Gastrocnemius medialis (tissue), 4 donors: ENCODE measurements at regions not wholly inside any gene's neighbourhood (a gene's known extent, or its start where the extent isn't known, plus 50 kb on each side); places are given as distances from the start of the nearest gene placed in this dataset.
"Not testable (repeated sequence)": the region's sequence is repeated elsewhere in the genome, so short reads cannot be mapped to it uniquely, and the experiment has no call there.

Experiments
- ATAC-seq, 2 donors: fragments of 150-250 bp; one replicate each; pipeline ENCODE4 v1.9.1; 2016
- DNase-seq, 2 donors: peaks; one replicate each; pipeline ENCODE4 v3.0.0-alpha.2; 2019
- H3K27ac ChIP-seq, 4 donors: fragments of 200-600 bp; sonication (generic); 1 replicate in 1 of 4; 2 replicates in 3 of 4; pipeline ENCODE4 v1.5.1; 2016 to 2018; ENCODE audit warnings: mild to moderate bottlenecking in 2 of 4, moderate library complexity in 1 of 4
- H3K27me3 ChIP-seq, 3 donors: fragments of 200-600 bp; sonication (generic) in 2 of 3; 1 replicate in 1 of 3; 2 replicates in 2 of 3; pipeline versions ENCODE4 v1.5.1 to v1.6.0; 2016 to 2019; ENCODE audit warnings: mild to moderate bottlenecking in 1 of 3, moderate library complexity in 1 of 3
- H3K36me3 ChIP-seq, 2 donors: fragments of 200-600 bp; sonication (generic) in 1 of 2; one replicate each; pipeline ENCODE4 v1.5.1; 2017 to 2018
- H3K4me1 ChIP-seq, 2 donors: fragments of 200-600 bp; sonication (generic) in 1 of 2; one replicate each; pipeline ENCODE4 v1.5.1; 2016 to 2017; ENCODE audit warnings: mild to moderate bottlenecking in 2 of 2
- H3K4me3 ChIP-seq, 4 donors: fragments of 200-600 bp; sonication (generic) in 3 of 4; 1 replicate in 1 of 4; 2 replicates in 3 of 4; pipeline ENCODE4 v1.5.1; 2016 to 2019; ENCODE audit warnings: mild to moderate bottlenecking in 2 of 4
- H3K9me3 ChIP-seq, 3 donors: fragments of 200-600 bp; sonication (generic) in 2 of 3; 1 replicate in 1 of 3; 2 replicates in 2 of 3; pipeline ENCODE4 v1.5.1; 2016 to 2019
- POLR2A ChIP-seq, 2 donors: fragments of 450-650 bp; IDR thresholded peaks; one replicate each; pipeline ENCODE4 v1.6.1; 2017; ENCODE audit warnings: antibody characterized with exemption in 2 of 2, mild to moderate bottlenecking in 2 of 2, moderate library complexity in 2 of 2
- in situ Hi-C, 4 donors: fragments of 200-750 bp; cut with MboI; loops; one replicate each; pipeline versions ENCODE4 v1.15.0 to v1.8.0; 2017; ENCODE audit warnings: low sequenced_read_pairs in 4 of 4
- intact Hi-C: fragments of 100-400 bp; cut with DNase I; formaldehyde crosslinking; loops from one replicate; pipeline ENCODE4 v1.15.1; 2023; ENCODE audit warnings: low total_unique reads
- TF ChIP-seq, protein P1 (sequence below), 5 experiments: fragments of 450-650 bp in 3 of 5; fragments of 200-600 bp in 2 of 5; sonication (generic) in 2 of 5; IDR thresholded peaks in 4 of 5; conservative IDR thresholded peaks in 1 of 5; 1 replicate in 4 of 5; 2 replicates in 1 of 5; pipeline ENCODE4 v1.5.1; 2016 to 2019; ENCODE audit warnings: antibody characterized with exemption in 5 of 5, mild to moderate bottlenecking in 3 of 5, moderate library complexity in 3 of 5

GRCh38 chr2:64932371-64933216 lies 56.6 kb upstream of the SLC1A4 start:
- no peak for TF ChIP-seq POLR2A (IDR thresholded peaks at IDR 0.05)
- TF ChIP-seq, protein P1, sequence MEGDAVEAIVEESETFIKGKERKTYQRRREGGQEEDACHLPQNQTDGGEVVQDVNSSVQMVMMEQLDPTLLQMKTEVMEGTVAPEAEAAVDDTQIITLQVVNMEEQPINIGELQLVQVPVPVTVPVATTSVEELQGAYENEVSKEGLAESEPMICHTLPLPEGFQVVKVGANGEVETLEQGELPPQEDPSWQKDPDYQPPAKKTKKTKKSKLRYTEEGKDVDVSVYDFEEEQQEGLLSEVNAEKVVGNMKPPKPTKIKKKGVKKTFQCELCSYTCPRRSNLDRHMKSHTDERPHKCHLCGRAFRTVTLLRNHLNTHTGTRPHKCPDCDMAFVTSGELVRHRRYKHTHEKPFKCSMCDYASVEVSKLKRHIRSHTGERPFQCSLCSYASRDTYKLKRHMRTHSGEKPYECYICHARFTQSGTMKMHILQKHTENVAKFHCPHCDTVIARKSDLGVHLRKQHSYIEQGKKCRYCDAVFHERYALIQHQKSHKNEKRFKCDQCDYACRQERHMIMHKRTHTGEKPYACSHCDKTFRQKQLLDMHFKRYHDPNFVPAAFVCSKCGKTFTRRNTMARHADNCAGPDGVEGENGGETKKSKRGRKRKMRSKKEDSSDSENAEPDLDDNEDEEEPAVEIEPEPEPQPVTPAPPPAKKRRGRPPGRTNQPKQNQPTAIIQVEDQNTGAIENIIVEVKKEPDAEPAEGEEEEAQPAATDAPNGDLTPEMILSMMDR (IDR thresholded peaks at IDR 0.05 in 4 of 5, conservative IDR thresholded peaks at IDR 0.05 in 1 of 5), result no peak

GRCh38 chr2:64934530-64934929 lies 54.7 kb upstream of the SLC1A4 start:
- Histone ChIP-seq H3K4me1 (peaks cover 33 to 36% of the 10 kb centered on the region in 2 donors), H3K9me3 (no peaks in the 10 kb centered on the region), H3K27me3 (no peaks in the 10 kb centered on the region), H3K27ac (no peak overlapping the region), H3K36me3 (no peaks in the 10 kb centered on the region), H3K4me3 (no peak overlapping the region)
- intact Hi-C loops, result no loop called here
- DNase-seq, result no peak
- TF ChIP-seq, protein P1 (IDR thresholded peaks at IDR 0.05 in 4 of 5, conservative IDR thresholded peaks at IDR 0.05 in 1 of 5), result no peak
- TF ChIP-seq POLR2A (IDR thresholded peaks at IDR 0.05), result no peak
- no peak for ATAC-seq
- in situ Hi-C loops, result no loop called here

More at GRCh38 chr2:64932371-64933216, 56.6 kb upstream of the SLC1A4 start:
- no peaks in the 10 kb centered on the region for H3K36me3 ChIP-seq
- DNase-seq (no peak), ATAC-seq (peak; percentile 22 to 24)
- H3K27me3 ChIP-seq, result no peaks in the 10 kb centered on the region
- H3K9me3 ChIP-seq, result no peaks in the 10 kb centered on the region
- in situ Hi-C loops, result no loop called here
- H3K4me3 ChIP-seq, result no peak overlapping the region
- H3K27ac ChIP-seq, result peak overlapping the region in 3 of 4 donors; percentile 19 to 34 (median 33)
- peaks cover 20 to 23% of the 10 kb centered on the region in 2 donors for H3K4me1 ChIP-seq
- intact Hi-C loops, result no loop called here

GRCh38 chr2:64936809-64937208 lies 52.4 kb upstream of the SLC1A4 start:
- H3K27me3 ChIP-seq, result no peaks in the 10 kb centered on the region
- intact Hi-C loops (loop anchor here (2.0 kb wide), 1 partner anchor 70 kb away; no protein-coding TSS in a partner anchor), in situ Hi-C loops (no loop called here)
- H3K27ac ChIP-seq, result peak overlapping the region; percentile 87 to 91 (median 90)
- no peaks in the 10 kb centered on the region for H3K9me3 ChIP-seq
- ATAC-seq (no peak), DNase-seq (no peak)
- no peaks in the 10 kb centered on the region for H3K36me3 ChIP-seq
- no peak overlapping the region for H3K4me3 ChIP-seq
- peaks cover 26 to 29% of the 10 kb centered on the region in 2 donors for H3K4me1 ChIP-seq
- no peak for TF ChIP-seq POLR2A (IDR thresholded peaks at IDR 0.05)
- TF ChIP-seq, protein P1 (IDR thresholded peaks at IDR 0.05 in 4 of 5, conservative IDR thresholded peaks at IDR 0.05 in 1 of 5), result no peak

DNA sequence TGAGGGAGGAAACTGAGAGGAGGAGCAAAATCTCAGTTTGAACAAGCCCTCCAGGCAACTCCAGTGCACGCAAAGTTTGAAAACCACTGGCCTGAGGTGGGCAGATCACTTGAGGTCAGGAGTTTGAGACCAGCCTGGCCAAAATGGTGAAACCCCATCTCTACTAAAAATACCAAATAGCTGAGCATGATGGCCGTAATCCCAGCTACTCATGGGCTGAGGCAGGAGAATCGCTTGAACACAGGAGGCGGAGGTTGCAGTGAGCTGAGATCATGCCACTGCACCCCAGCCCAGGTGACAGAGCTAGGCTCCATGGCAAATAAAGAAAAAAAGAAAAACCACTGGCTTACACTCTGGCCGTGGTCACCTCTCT lies 51.9 kb upstream of the SLC1A4 start:
- H3K27ac ChIP-seq, result peak overlapping the region; percentile 87 to 91 (median 90)
- in situ Hi-C loops, H3K27me3 ChIP-seq, H3K9me3 ChIP-seq, H3K36me3 ChIP-seq, DNase-seq: not testable (repeated sequence)
- peak; percentile 12 to 17 for ATAC-seq
- intact Hi-C loops, result loop anchor here (2.0 kb wide), 1 partner anchor 70 kb away; no protein-coding TSS in a partner anchor
- peaks cover 23 to 29% of the 10 kb centered on the region in 2 donors for H3K4me1 ChIP-seq
- peak overlapping the region in 2 of 4 donors; percentile 48 to 52 for H3K4me3 ChIP-seq

- intact Hi-C loops, result loop anchor here (1.0 to 2.0 kb wide), 2 partner anchors 21 to 69 kb away; no protein-coding TSS in a partner anchor
- in situ Hi-C loops, result no loop called here
- no peaks in the 10 kb centered on the region for H3K36me3 ChIP-seq
- peaks cover 24 to 29% of the 10 kb centered on the region in 2 donors for H3K4me1 ChIP-seq
- peak; percentile 42 to 84 for ATAC-seq
- H3K4me3 ChIP-seq, result peak overlapping the region; percentile 43 to 52 (median 48)
- peak overlapping the region; percentile 87 to 91 (median 90) for H3K27ac ChIP-seq
- peak; percentile 26 to 89 for DNase-seq
- TF ChIP-seq POLR2A (IDR thresholded peaks at IDR 0.05), result peak in 1 of 2 donors; percentile 14
- TF ChIP-seq, protein P1 (IDR thresholded peaks at IDR 0.05 in 4 of 5, conservative IDR thresholded peaks at IDR 0.05 in 1 of 5), result peak in 1 of 5 experiments; percentile 15
- H3K27me3 ChIP-seq, result no peaks in the 10 kb centered on the region
- no peaks in the 10 kb centered on the region for H3K9me3 ChIP-seq
Observed at GRCh38 chr2:64937687-64938491, 51.3 kb upstream of the SLC1A4 start.
